GM12878 (cell line): ENCODE measurements at regions not wholly inside any gene's neighbourhood (a gene's known extent, or its start where the extent isn't known, plus 50 kb on each side); places are given as distances from the start of the nearest gene placed in this dataset.

ENCODE experiments used
- CEBPB ChIP-seq, 2 experiments: fragments of 150-350 bp in 1 of 2; IDR thresholded peaks; 2 replicates each; pipeline ENCODE4 v1.6.1; 2012 to 2014; ENCODE audit warnings: low read depth in 2 of 2, low read length in 2 of 2, borderline replicate concordance in 1 of 2, inconsistent platforms in 1 of 2
- CTCF ChIP-seq, 3 experiments: IDR thresholded peaks in 2 of 3; conservative IDR thresholded peaks in 1 of 3; 2 replicates each; pipeline ENCODE4 v1.5.1; 2011; ENCODE audit warnings: low read depth in 3 of 3, low read length in 3 of 3, mild to moderate bottlenecking in 3 of 3, control low read depth in 2 of 3, moderate library complexity in 2 of 3, inconsistent platforms in 1 of 3, mixed read lengths in 1 of 3; ENCODE audit not compliant: control insufficient read depth in 2 of 3, insufficient read depth in 1 of 3; ENCODE audit errors: extremely low read depth in 1 of 3
- EP300 ChIP-seq, 2 experiments: fragments of 150-350 bp in 1 of 2; IDR thresholded peaks; 2 replicates each; pipeline ENCODE4 v1.6.1; 2011 to 2012; ENCODE audit warnings: low read depth in 2 of 2, low read length in 2 of 2, borderline replicate concordance in 1 of 2, improper control_type of control experiment in 1 of 2, inconsistent platforms in 1 of 2; ENCODE audit not compliant: control insufficient read depth in 1 of 2
- EZH2 ChIP-seq: IDR thresholded peaks from 2 replicates; pipeline ENCODE4 v1.6.1; 2012; ENCODE audit warnings: low read depth, mild to moderate bottlenecking, control low read depth, inconsistent platforms, low read length, borderline replicate concordance; ENCODE audit not compliant: control insufficient read depth
- MAX ChIP-seq: IDR thresholded peaks from 2 replicates; pipeline ENCODE4 v1.6.1; 2012; ENCODE audit warnings: low read depth, low read length, improper control_type of control experiment
- PBX3 ChIP-seq: IDR thresholded peaks from 2 replicates; pipeline ENCODE4 v1.6.1; 2011; ENCODE audit warnings: mild to moderate bottlenecking, low read depth, low read length, moderate library complexity; ENCODE audit not compliant: insufficient replicate concordance
- POLR2AphosphoS5 ChIP-seq: IDR thresholded peaks from 2 replicates; pipeline ENCODE4 v1.6.1; 2011; ENCODE audit warnings: mild to moderate bottlenecking, low read length, inconsistent platforms
- RELB ChIP-seq: fragments of 450-650 bp; IDR thresholded peaks from 2 replicates; pipeline ENCODE4 v1.6.1; 2017; ENCODE audit warnings: low read depth, mild to moderate bottlenecking, moderate library complexity
- TAF1 ChIP-seq: IDR thresholded peaks from 2 replicates; pipeline ENCODE4 v1.6.1; 2011; ENCODE audit warnings: mild to moderate bottlenecking, low read depth, low read length, borderline replicate concordance
- TCF12 ChIP-seq: IDR thresholded peaks from 2 replicates; pipeline ENCODE4 v1.6.1; 2011; ENCODE audit warnings: low read depth, mild to moderate bottlenecking, low read length
- ZBTB4 ChIP-seq: fragments of 450-650 bp; formaldehyde crosslinking; IDR thresholded peaks from 2 replicates; pipeline ENCODE4 v1.4.0; 2022; ENCODE audit warnings: mild to moderate bottlenecking, moderate library complexity
- ZNF592 ChIP-seq: fragments of 450-650 bp; IDR thresholded peaks from 2 replicates; pipeline ENCODE4 v1.6.1; 2017; ENCODE audit warnings: mild to moderate bottlenecking, moderate library complexity

- TF ChIP-seq TAF1 (no peak), TCF12 (no peak), EZH2 (no peak), EP300 (IDR thresholded peaks at IDR 0.05; ENCODE audit: borderline replicate concordance in 1 of 2, control insufficient read depth in 1 of 2, low read depth in 2 of 2, low read length in 2 of 2) (no peak), POLR2AphosphoS5 (no peak), ZNF592 (no peak), MAX (no peak), CTCF (IDR thresholded peaks at IDR 0.05 in 2 of 3, conservative IDR thresholded peaks at IDR 0.05 in 1 of 3; ENCODE audit: control insufficient read depth in 2 of 3, extremely low read depth in 1 of 3, insufficient read depth in 1 of 3, low read depth in 3 of 3, low read length in 3 of 3) (no peak), RELB (no peak), CEBPB (IDR thresholded peaks at IDR 0.05; ENCODE audit: borderline replicate concordance in 1 of 2, low read depth in 2 of 2, low read length in 2 of 2) (no peak), PBX3 (no peak), ZBTB4 (no peak)
Measured at GRCh38 chr7:34222316-34222715, 317.0 kb downstream of the BMPER start.
